GM23338 (cell line): ENCODE measurements at regions not wholly inside any gene's neighbourhood (a gene's known extent, or its start where the extent isn't known, plus 50 kb on each side); places are given as distances from the start of the nearest gene placed in this dataset.

Experiments
- ATAC-seq: fragments of 200-7000 bp; cut with Tn5 transposase; 3 replicates; pipeline ENCODE4 v1.9.1; 2020
- DNase-seq: peaks from one replicate; pipeline ENCODE4 v3.0.0-alpha.2; 2015; ENCODE audit warnings: low spot score
- H2AFZ ChIP-seq: fragments of 200-600 bp; sonication (generic); 2 replicates; pipeline ENCODE4 v1.8.0; 2016; ENCODE audit warnings: antibody characterized with exemption, mild to moderate bottlenecking, moderate library complexity
- H3F3A ChIP-seq: fragments of 200-600 bp; sonication (generic); replicated peaks from 2 replicates; pipeline ENCODE4 v1.8.0; 2017; ENCODE audit warnings: antibody characterized with exemption, mixed run types, low read depth
- H3K27ac ChIP-seq: fragments of 200-600 bp; sonication (generic); 2 replicates; pipeline ENCODE4 v1.6.1; 2016; ENCODE audit warnings: low read depth
- H3K27me3 ChIP-seq: fragments of 200-600 bp; sonication (generic); 2 replicates; pipeline ENCODE4 v1.8.0; 2016; ENCODE audit warnings: mild to moderate bottlenecking, mixed run types, moderate library complexity; ENCODE audit not compliant: insufficient read depth
- H3K36me3 ChIP-seq: fragments of 200-600 bp; sonication (generic); 2 replicates; pipeline ENCODE4 v1.8.0; 2016; ENCODE audit warnings: mild to moderate bottlenecking; ENCODE audit not compliant: insufficient read depth
- H3K4me1 ChIP-seq: fragments of 200-600 bp; sonication (generic); 2 replicates; pipeline ENCODE4 v1.8.0; 2016; ENCODE audit warnings: mild to moderate bottlenecking, moderate library complexity; ENCODE audit not compliant: insufficient read depth
- H3K4me2 ChIP-seq: fragments of 200-600 bp; sonication (generic); 2 replicates; pipeline ENCODE4 v1.7.1; 2017; ENCODE audit warnings: mixed run types
- H3K4me3 ChIP-seq: fragments of 200-600 bp; sonication (generic); 2 replicates; pipeline ENCODE4 v1.6.1; 2016; ENCODE audit warnings: mixed run types
- H3K79me2 ChIP-seq: fragments of 200-600 bp; sonication (generic); replicated peaks from 2 replicates; pipeline ENCODE4 v1.8.0; 2017; ENCODE audit warnings: mild to moderate bottlenecking; ENCODE audit not compliant: insufficient read depth
- H3K9me2 ChIP-seq: fragments of 200-600 bp; sonication (generic); 2 replicates; pipeline ENCODE4 v1.8.0; 2017; ENCODE audit not compliant: insufficient read depth
- H4K20me1 ChIP-seq: fragments of 200-600 bp; sonication (generic); replicated peaks from 2 replicates; pipeline ENCODE4 v1.8.0; 2017; ENCODE audit warnings: mild to moderate bottlenecking; ENCODE audit not compliant: insufficient read depth
- H3K27ac Mint-ChIP-seq: 2 replicates; pipeline ENCODE4 v1.8.0; 2020; ENCODE audit warnings: inconsistent platforms, mild to moderate bottlenecking, moderate library complexity, mixed read lengths
- H3K27me3 Mint-ChIP-seq: 3 replicates; pipeline ENCODE4 v1.8.0; 2022; ENCODE audit warnings: low read depth, mild to moderate bottlenecking, moderate library complexity, mixed read lengths, inconsistent platforms; ENCODE audit not compliant: insufficient read depth, poor library complexity
- H3K36me3 Mint-ChIP-seq: 3 replicates; pipeline ENCODE4 v1.8.0; 2021; ENCODE audit warnings: low read depth, mild to moderate bottlenecking, inconsistent platforms, moderate library complexity, mixed read lengths
- H3K4me1 Mint-ChIP-seq: 3 replicates; pipeline ENCODE4 v1.8.0; 2020; ENCODE audit warnings: mild to moderate bottlenecking, inconsistent platforms, mixed read lengths
- H3K4me3 Mint-ChIP-seq: 3 replicates; pipeline ENCODE4 v1.8.0; 2021; ENCODE audit warnings: moderate library complexity, mild to moderate bottlenecking, inconsistent platforms, mixed read lengths
- H3K9me3 Mint-ChIP-seq: 3 replicates; pipeline ENCODE4 v1.8.0; 2020; ENCODE audit warnings: moderate library complexity, mild to moderate bottlenecking, inconsistent platforms, mixed read lengths
- CREB1 ChIP-seq: fragments of 250-450 bp; sonication (Bioruptor Pico); IDR thresholded peaks from 2 replicates; pipeline ENCODE4 v1.5.0; 2020; ENCODE audit warnings: low read depth, mild to moderate bottlenecking, moderate library complexity
- CTCF ChIP-seq, 2 experiments: fragments of 200-600 bp in 1 of 2; sonication (generic) in 1 of 2; conservative IDR thresholded peaks; 2 replicates each; pipeline versions ENCODE4 v1.5.1 to v1.6.1; 2016 to 2017; ENCODE audit warnings: antibody characterized with exemption in 2 of 2, low read depth in 2 of 2, mild to moderate bottlenecking in 2 of 2, moderate library complexity in 1 of 2
- EZH2 ChIP-seq: fragments of 200-600 bp; sonication (generic); IDR thresholded peaks from one replicate; pipeline ENCODE4 v1.8.0; 2017; ENCODE audit warnings: antibody characterized with exemption, mild to moderate bottlenecking, low read depth; ENCODE audit not compliant: unreplicated experiment
- JUNB ChIP-seq: IDR thresholded peaks from one replicate; pipeline ENCODE4 v1.6.1; 2016; ENCODE audit warnings: antibody characterized with exemption; ENCODE audit not compliant: unreplicated experiment
- NANOG ChIP-seq: IDR thresholded peaks from 2 replicates; pipeline ENCODE4 v1.6.1; 2016; ENCODE audit warnings: antibody characterized with exemption, borderline replicate concordance
- POLR2AphosphoS5 ChIP-seq: IDR thresholded peaks from 2 replicates; pipeline ENCODE4 v1.6.1; 2016; ENCODE audit warnings: antibody characterized with exemption, low read depth
- REST ChIP-seq: IDR thresholded peaks from one replicate; pipeline ENCODE4 v1.6.1; 2018; ENCODE audit warnings: antibody characterized with exemption; ENCODE audit not compliant: unreplicated experiment
- STAT1 ChIP-seq: IDR thresholded peaks from one replicate; pipeline ENCODE4 v1.6.1; 2016; ENCODE audit warnings: antibody characterized with exemption; ENCODE audit not compliant: unreplicated experiment
- ZNF114 ChIP-seq: fragments of 250-450 bp; sonication (Bioruptor Pico); IDR thresholded peaks from 2 replicates; pipeline ENCODE4 v1.5.0; 2020; ENCODE audit warnings: mild to moderate bottlenecking, moderate library complexity
- ZNF331 ChIP-seq: fragments of 250-450 bp; sonication (Bioruptor Pico); IDR thresholded peaks from 2 replicates; pipeline ENCODE4 v1.5.0; 2020; ENCODE audit warnings: low read depth, mild to moderate bottlenecking, moderate library complexity
- ZNF462 ChIP-seq: fragments of 250-450 bp; sonication (Bioruptor Pico); IDR thresholded peaks from 2 replicates; pipeline ENCODE4 v1.5.0; 2020; ENCODE audit warnings: mild to moderate bottlenecking, moderate library complexity

GRCh38 chr6:132068766-132069165 lies 117.6 kb upstream of the CCN2 start (continued):
- TF ChIP-seq CTCF (conservative IDR thresholded peaks at IDR 0.05; ENCODE audit: low read depth in 2 of 2): no peak
- no peak for TF ChIP-seq CREB1 (CRISPR knock-in tag)
- no peak for TF ChIP-seq ZNF331 (CRISPR knock-in tag)

- DNase-seq: no peak
- no peaks in the 10 kb centered on the region for H3K9me3 Mint-ChIP-seq
- H3K36me3 Mint-ChIP-seq: no peaks in the 10 kb centered on the region
- Histone ChIP-seq H3K27me3 (no peaks in the 10 kb centered on the region), H3K27ac (no peak overlapping the region), H3K9me2 (no peaks in the 10 kb centered on the region; the same call in 1 of the 2 replicates), H3K4me3 (no peak overlapping the region), H3K79me2 (no peaks in the 10 kb centered on the region), H3K4me2 (no peak overlapping the region), H2AFZ (no peak overlapping the region; the same call in 1 of the 2 replicates), H3K36me3 (no peaks in the 10 kb centered on the region), H4K20me1 (no peaks in the 10 kb centered on the region), H3F3A (no peaks in the 10 kb centered on the region), H3K4me1 (no peaks in the 10 kb centered on the region)
- H3K27ac Mint-ChIP-seq: no peak overlapping the region
- H3K27me3 Mint-ChIP-seq: no peaks in the 10 kb centered on the region
- ATAC-seq: no peak
- no peak overlapping the region for H3K4me3 Mint-ChIP-seq
- H3K4me1 Mint-ChIP-seq: peaks cover 6% of the 10 kb centered on the region; the same call in 1 of the 3 replicates
- TF ChIP-seq ZNF114: no peak
- no peak for TF ChIP-seq NANOG
- TF ChIP-seq CTCF (conservative IDR thresholded peaks at IDR 0.05; ENCODE audit: low read depth in 2 of 2): no peak
- no peak for TF ChIP-seq CREB1 (CRISPR knock-in tag)
- TF ChIP-seq STAT1: no peak
- no peak for TF ChIP-seq ZNF331 (CRISPR knock-in tag)
- TF ChIP-seq JUNB: no peak
- TF ChIP-seq REST: no peak
- no peak for TF ChIP-seq POLR2AphosphoS5
- no peak for TF ChIP-seq ZNF462 (CRISPR knock-in tag)
- TF ChIP-seq EZH2: no peak
Measured at GRCh38 chr6:132067286-132067685, 116.1 kb upstream of the CCN2 start.
